HCT116 (cell line): ENCODE measurements at regions not wholly inside any gene's neighbourhood (a gene's known extent, or its start where the extent isn't known, plus 50 kb on each side); places are given as distances from the start of the nearest gene placed in this dataset.

Experiments used
- ATAC-seq: fragments of 200-7000 bp; cut with Tn5 transposase; 2 replicates; pipeline ENCODE4 v1.9.1; 2020; ENCODE audit warnings: mild to moderate bottlenecking, moderate library complexity
- BruUV-seq: library from RNA; stranded (reverse); fragments of 400-500 nt; replicated peaks from 2 replicates; lab custom pipeline; 2021; lab: Mats Ljungman, UMichigan
- CTCF ChIA-PET: fragments of 300-600 bp; sonication (Branson Sonifier 250); formaldehyde crosslinking; loops from one replicate; lab custom pipeline; 2021; ENCODE audit warnings: antibody characterized with exemption; lab: Charles Lee
- POLR2A ChIA-PET: fragments of 300-600, 350-600 bp; sonication (Branson Sonifier 250); formaldehyde crosslinking; loops from one replicate; lab custom pipeline; 2021; ENCODE audit warnings: antibody characterized with exemption; lab: Charles Lee
- RAD21 ChIA-PET, 2 experiments: fragments of 300-600 bp; sonication (Branson Sonifier 250); formaldehyde crosslinking; loops; one replicate each; lab custom pipeline; 2023; ENCODE audit warnings: low total read pairs in 2 of 2; ENCODE audit not compliant: uncharacterized antibody in 2 of 2, unreplicated experiment in 2 of 2, low non-redundant PET in 1 of 2; lab: Charles Lee
- DNase-seq: peaks from one replicate; pipeline ENCODE4 v3.0.0-alpha.2; 2010; ENCODE audit warnings: low read depth, low spot score
- H2AFZ ChIP-seq: fragments of 200-600 bp; shearing (Covaris generic), sonication (generic); 2 replicates; pipeline ENCODE4 v1.6.1; 2017; ENCODE audit warnings: low read depth, mixed run types, mixed read lengths, antibody characterized with exemption, low read length; ENCODE audit not compliant: poor library complexity, severe bottlenecking
- H3K27ac ChIP-seq: 2 replicates; pipeline ENCODE4 v1.5.1; 2012; ENCODE audit warnings: low read depth, low read length
- H3K27me3 ChIP-seq: fragments of 200-600 bp; sonication (generic); 2 replicates; pipeline ENCODE4 v1.6.1; 2016; ENCODE audit warnings: mixed run types, low read length, mixed read lengths; ENCODE audit not compliant: insufficient read depth
- H3K36me3 ChIP-seq, 2 experiments: fragments of 200-500 bp in 1 of 2; fragments of 200-600 bp in 1 of 2; sonication (Bioruptor generic) in 1 of 2; sonication (generic) in 1 of 2; 2 replicates each; pipeline versions ENCODE4 v1.5.1 to v1.6.1; 2014 to 2016; ENCODE audit warnings: low read length in 2 of 2, inconsistent platforms in 1 of 2, mixed read lengths in 1 of 2, mixed run types in 1 of 2; ENCODE audit not compliant: insufficient read depth in 2 of 2, control insufficient read depth in 1 of 2
- H3K4me1 ChIP-seq, 2 experiments: fragments of 200-600 bp in 1 of 2; sonication (generic) in 1 of 2; 2 replicates each; pipeline versions ENCODE4 v1.5.1 to v1.6.1; 2012 to 2017; ENCODE audit warnings: low read length in 2 of 2, inconsistent platforms in 1 of 2, mild to moderate bottlenecking in 1 of 2, mixed read lengths in 1 of 2, mixed run types in 1 of 2, moderate library complexity in 1 of 2; ENCODE audit not compliant: insufficient read depth in 2 of 2, control insufficient read depth in 1 of 2
- H3K4me2 ChIP-seq: fragments of 200-600 bp; sonication (generic); 2 replicates; pipeline ENCODE4 v1.6.1; 2017; ENCODE audit warnings: mixed run types, low read length, mixed read lengths
- H3K4me3 ChIP-seq, 2 experiments: fragments of 200-600 bp in 1 of 2; sonication (generic) in 1 of 2; replicated peaks in 1 of 2; 2 replicates each; pipeline ENCODE4 v1.5.1; 2011 to 2016; ENCODE audit warnings: low read length in 2 of 2, control low read depth in 1 of 2, low read depth in 1 of 2, mild to moderate bottlenecking in 1 of 2, mixed read lengths in 1 of 2, mixed run types in 1 of 2
- H3K79me2 ChIP-seq: fragments of 200-600 bp; sonication (generic); 2 replicates; pipeline ENCODE4 v1.6.1; 2017; ENCODE audit warnings: mild to moderate bottlenecking, mixed run types, low read length, moderate library complexity, mixed read lengths; ENCODE audit not compliant: insufficient read depth
- H3K9ac ChIP-seq: fragments of 200-600 bp; sonication (generic); 2 replicates; pipeline ENCODE4 v1.6.1; 2016; ENCODE audit warnings: low read length, mixed read lengths
- H3K9me2 ChIP-seq: fragments of 200-600 bp; sonication (generic), shearing (Covaris generic); 2 replicates; pipeline ENCODE4 v1.6.1; 2017; ENCODE audit warnings: mixed run types, mild to moderate bottlenecking, moderate library complexity; ENCODE audit not compliant: insufficient read depth
- H3K9me3 ChIP-seq, 2 experiments: fragments of 200-500 bp in 1 of 2; fragments of 200-600 bp in 1 of 2; sonication (Bioruptor generic) in 1 of 2; sonication (generic) in 1 of 2; 2 replicates each; pipeline ENCODE4 v1.6.1; 2014 to 2017; ENCODE audit warnings: low read length in 2 of 2, mixed read lengths in 2 of 2, inconsistent platforms in 1 of 2, low read depth in 1 of 2, mild to moderate bottlenecking in 1 of 2, mixed run types in 1 of 2, moderate library complexity in 1 of 2; ENCODE audit not compliant: control insufficient read depth in 1 of 2, insufficient read depth in 1 of 2
- H4K20me1 ChIP-seq: fragments of 200-600 bp; sonication (generic), shearing (Covaris generic); 2 replicates; pipeline ENCODE4 v1.6.1; 2017; ENCODE audit warnings: mixed run types, mild to moderate bottlenecking, moderate library complexity; ENCODE audit not compliant: insufficient read depth
- ATF3 ChIP-seq: IDR thresholded peaks from 2 replicates; pipeline ENCODE4 v1.6.1; 2012
- CEBPB ChIP-seq: IDR thresholded peaks from 2 replicates; pipeline ENCODE4 v1.6.1; 2012; ENCODE audit warnings: low read depth
- CTCF ChIP-seq, 3 experiments: fragments of 200-600 bp in 1 of 3; sonication (generic) in 1 of 3; IDR thresholded peaks in 2 of 3; conservative IDR thresholded peaks in 1 of 3; 2 replicates each; pipeline ENCODE4 v1.5.1; 2012 to 2017; ENCODE audit warnings: low read depth in 2 of 3, low read length in 2 of 3, antibody characterized with exemption in 1 of 3, borderline replicate concordance in 1 of 3, control low read depth in 1 of 3, mild to moderate bottlenecking in 1 of 3, mixed read lengths in 1 of 3, mixed run types in 1 of 3, moderate library complexity in 1 of 3; ENCODE audit not compliant: insufficient read depth in 1 of 3
- EGR1 ChIP-seq: IDR thresholded peaks from 2 replicates; pipeline ENCODE4 v1.6.1; 2012; ENCODE audit warnings: low read depth
- ELF1 ChIP-seq: IDR thresholded peaks from 2 replicates; pipeline ENCODE4 v1.6.1; 2012; ENCODE audit warnings: low read depth, borderline replicate concordance
- EZH2phosphoT487 ChIP-seq: fragments of 200-600 bp; IDR thresholded peaks from 2 replicates; pipeline ENCODE4 v1.6.1; 2018; ENCODE audit warnings: antibody characterized with exemption, borderline replicate concordance
- FOSL1 ChIP-seq: IDR thresholded peaks from 2 replicates; pipeline ENCODE4 v1.6.1; 2012; ENCODE audit warnings: low read depth
- JUND ChIP-seq: IDR thresholded peaks from 2 replicates; pipeline ENCODE4 v1.6.1; 2012
- RAD21 ChIP-seq: IDR thresholded peaks from 2 replicates; pipeline ENCODE4 v1.6.1; 2012; ENCODE audit warnings: low read depth, mild to moderate bottlenecking
- SIN3A ChIP-seq: IDR thresholded peaks from 2 replicates; pipeline ENCODE4 v1.6.1; 2012; ENCODE audit warnings: low read depth
- SP1 ChIP-seq: IDR thresholded peaks from 2 replicates; pipeline ENCODE4 v1.6.1; 2012; ENCODE audit warnings: low read depth
- SRF ChIP-seq: IDR thresholded peaks from 2 replicates; pipeline ENCODE4 v1.6.1; 2012; ENCODE audit warnings: low read depth
- TCF7L2 ChIP-seq: IDR thresholded peaks from 2 replicates; pipeline ENCODE4 v1.7.0; 2011; ENCODE audit warnings: borderline replicate concordance, inconsistent platforms; ENCODE audit not compliant: insufficient read depth, insufficient read length; ENCODE audit errors: extremely low read depth
- YY1 ChIP-seq: IDR thresholded peaks from 2 replicates; pipeline ENCODE4 v1.6.1; 2011; ENCODE audit warnings: low read length, low read depth, moderate library complexity, mild to moderate bottlenecking; ENCODE audit not compliant: insufficient replicate concordance; ENCODE audit errors: extremely low read depth
- ZBTB33 ChIP-seq: IDR thresholded peaks from 2 replicates; pipeline ENCODE4 v1.6.1; 2011; ENCODE audit warnings: mild to moderate bottlenecking, low read length, moderate library complexity; ENCODE audit not compliant: insufficient replicate concordance; ENCODE audit errors: extremely low read depth
- ZFX ChIP-seq: fragments of 450-650 bp; IDR thresholded peaks from 2 replicates; pipeline ENCODE4 v1.6.1; 2017
- ZNF274 ChIP-seq: fragments of 200-500 bp; sonication (Bioruptor generic); IDR thresholded peaks from 2 replicates; pipeline ENCODE4 v1.6.1; 2014; ENCODE audit warnings: mild to moderate bottlenecking, low read depth, low read length, inconsistent platforms
- intact Hi-C: fragments of 100-400 bp; cut with micrococcal nuclease; formaldehyde crosslinking; loops from 2 replicates; pipeline ENCODE4 v1.10.0; 2022
- TF ChIP-seq, protein P1 (sequence below): IDR thresholded peaks from 2 replicates; pipeline ENCODE4 v1.6.1; 2012

DNA sequence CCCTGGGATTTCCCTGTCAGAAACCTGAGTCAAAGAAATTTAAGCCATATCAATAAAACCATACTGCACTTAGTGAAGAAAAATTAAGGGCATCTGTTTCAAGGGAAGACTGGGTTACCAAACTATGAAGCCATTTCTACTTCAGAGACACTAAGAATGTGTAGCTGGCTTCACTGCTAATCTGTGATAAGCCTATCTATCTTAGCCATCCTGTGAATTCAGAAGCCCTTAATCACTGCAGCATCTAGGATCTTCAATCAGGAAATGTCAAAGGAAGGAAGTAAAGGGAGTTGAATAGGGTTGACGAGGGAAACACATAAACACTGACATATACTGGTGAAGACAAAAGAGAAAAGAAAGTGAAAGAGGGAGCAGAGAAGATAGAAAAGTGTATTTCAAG lies 777.6 kb upstream of the DIAPH2 start (continued):
- TF ChIP-seq CTCF (IDR thresholded peaks at IDR 0.05 in 2 of 3, conservative IDR thresholded peaks at IDR 0.05 in 1 of 3; ENCODE audit: borderline replicate concordance in 1 of 3, insufficient read depth in 1 of 3, low read depth in 2 of 3, low read length in 2 of 3), result no peak
- TF ChIP-seq, protein P1, sequence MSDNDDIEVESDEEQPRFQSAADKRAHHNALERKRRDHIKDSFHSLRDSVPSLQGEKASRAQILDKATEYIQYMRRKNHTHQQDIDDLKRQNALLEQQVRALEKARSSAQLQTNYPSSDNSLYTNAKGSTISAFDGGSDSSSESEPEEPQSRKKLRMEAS, result no peak
- TF ChIP-seq CEBPB, result no peak
- no peak for TF ChIP-seq FOSL1
- TF ChIP-seq SIN3A, result no peak
- TF ChIP-seq SP1, result no peak
- no peak for TF ChIP-seq ZBTB33
- no peak for TF ChIP-seq ELF1
- no peak for TF ChIP-seq YY1
- no peak for TF ChIP-seq EZH2phosphoT487

- no peak for DNase-seq
- Histone ChIP-seq H3K27ac (no peak overlapping the region), H3K27me3 (no peaks in the 10 kb centered on the region), H3K4me3 (no peak overlapping the region), H4K20me1 (no peaks in the 10 kb centered on the region), H3K9ac (no peak overlapping the region), H3K79me2 (no peaks in the 10 kb centered on the region), H3K9me3 (no peaks in the 10 kb centered on the region), H3K4me2 (no peak overlapping the region), H3K4me1 (no peaks in the 10 kb centered on the region), H3K36me3 (no peaks in the 10 kb centered on the region), H3K9me2 (no peaks in the 10 kb centered on the region), H2AFZ (no peak overlapping the region)
- intact Hi-C loops, result no loop called here
- CTCF ChIA-PET, result no interaction called here
- no peak for ATAC-seq
- no TSS peak for BruUV-seq
- POLR2A ChIA-PET, result no interaction called here
- RAD21 ChIA-PET, result no interaction called here
- TF ChIP-seq ZBTB33 (no peak), FOSL1 (no peak), TCF7L2 (no peak), EGR1 (no peak), SIN3A (no peak), ATF3 (no peak), YY1 (no peak), JUND (no peak), ZNF274 (no peak), ELF1 (no peak), ZFX (no peak), SRF (no peak), RAD21 (no peak)
Observed at GRCh38 chrX:95911062-95911461, 773.6 kb upstream of the DIAPH2 start.
